AG09319 (cell line): ENCODE measurements at regions not wholly inside any gene's neighbourhood (a gene's known extent, or its start where the extent isn't known, plus 50 kb on each side); places are given as distances from the start of the nearest gene placed in this dataset.
"Not testable (repeated sequence)": the region's sequence is repeated elsewhere in the genome, so short reads cannot be mapped to it uniquely, and the experiment has no call there.

ENCODE experiments used
- DNase-seq: peaks from one replicate; pipeline ENCODE4 v3.0.0-alpha.2; 2010; ENCODE audit warnings: low read depth; ENCODE audit errors: extremely low read depth
- CTCF ChIP-seq: IDR thresholded peaks from 2 replicates; pipeline ENCODE4 v1.5.1; 2011; ENCODE audit warnings: low read depth, mild to moderate bottlenecking, inconsistent platforms, low read length, moderate library complexity

DNA sequence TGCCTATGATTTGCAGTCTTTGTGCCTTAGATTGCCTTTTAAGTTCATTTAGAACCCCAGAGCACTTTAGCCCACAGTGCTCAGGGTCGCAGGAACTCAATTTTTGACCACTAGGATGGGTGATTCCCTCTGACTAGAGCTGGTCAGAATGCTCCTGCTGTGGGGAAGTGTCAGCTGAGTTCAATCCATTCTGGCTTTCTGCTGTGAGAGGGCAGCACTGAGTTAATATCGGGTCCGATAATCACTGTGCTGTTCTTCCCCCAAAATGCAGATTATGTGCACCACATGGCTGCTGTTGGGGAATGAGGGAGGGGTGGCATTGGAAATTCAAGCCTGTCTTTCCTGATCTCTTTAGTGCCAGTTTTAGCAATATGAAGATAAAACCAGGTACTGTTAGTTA, 886.4 kb downstream of the DNAJB9 start:
- no peak for TF ChIP-seq CTCF

GRCh38 chr7:109460296-109460695, 890.6 kb downstream of the DNAJB9 start:
- TF ChIP-seq CTCF: no peak
- DNase-seq: no peak

More for the DNA sequence above, 886.4 kb downstream of the DNAJB9 start:
- no peak for DNase-seq

DNA sequence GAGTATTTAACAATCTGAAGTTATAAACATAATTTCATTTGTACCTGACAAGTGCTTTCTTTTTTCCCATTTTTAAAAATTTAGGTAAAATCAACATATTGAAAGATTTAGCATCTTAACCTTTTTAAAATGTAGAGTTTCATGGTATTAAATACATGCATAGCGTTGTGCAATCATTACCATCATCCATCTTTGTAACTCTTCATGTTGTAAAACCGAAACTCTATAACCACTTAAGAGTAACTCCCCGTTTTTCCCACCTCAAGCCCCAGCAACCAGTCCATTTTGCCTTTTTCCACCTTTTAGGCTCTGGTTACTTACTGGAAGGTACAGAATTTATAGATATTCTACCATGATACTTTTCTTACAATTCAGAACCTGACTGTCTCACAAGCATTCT, 892.5 kb downstream of the DNAJB9 start:
- TF ChIP-seq CTCF: no peak
- no peak for DNase-seq

GRCh38 chr7:109467729-109468128, 898.1 kb downstream of the DNAJB9 start:
- not testable (repeated sequence) for DNase-seq

DNA sequence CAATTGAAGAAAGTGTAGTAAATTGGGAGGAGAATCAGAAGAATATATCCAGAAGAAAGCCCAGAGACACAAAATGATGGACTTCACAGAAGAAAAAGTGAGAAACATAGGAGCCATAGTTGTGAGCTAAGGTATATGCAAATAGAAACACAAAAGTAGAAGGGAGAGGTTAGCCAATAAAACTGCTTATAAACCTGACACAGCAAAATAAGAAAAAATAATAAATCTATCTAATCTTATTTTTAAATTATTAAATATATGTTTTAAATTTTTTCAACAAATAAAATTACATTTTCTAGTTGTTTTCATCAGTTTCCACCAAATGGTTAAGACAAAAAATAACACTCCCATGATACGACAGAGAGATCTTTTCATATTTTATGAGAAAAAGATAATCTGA, 903.5 kb downstream of the DNAJB9 start:
- DNase-seq: no peak
- TF ChIP-seq CTCF: no peak

DNA sequence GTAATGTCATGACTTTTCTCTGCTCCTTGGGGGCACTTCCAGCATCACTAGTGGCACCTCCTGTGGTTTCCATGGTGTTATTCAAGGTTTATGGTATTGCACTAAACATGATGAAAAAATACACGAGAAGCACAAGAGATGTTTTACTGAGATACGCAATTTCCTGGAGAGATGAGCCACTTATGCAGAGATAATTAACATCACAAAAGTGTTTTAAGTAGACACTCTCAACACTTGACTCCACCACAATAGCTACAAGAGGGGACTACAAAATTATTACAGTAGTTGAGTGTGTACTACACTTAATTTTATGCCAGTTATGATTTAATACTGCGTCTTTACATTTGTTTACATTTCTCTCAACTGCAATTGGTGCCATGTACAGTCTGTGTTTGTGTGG, 906.7 kb downstream of the DNAJB9 start:
- no peak for TF ChIP-seq CTCF
- no peak for DNase-seq

GRCh38 chr7:109479388-109479787, 909.7 kb downstream of the DNAJB9 start:
- no peak for TF ChIP-seq CTCF
- no peak for DNase-seq

DNA sequence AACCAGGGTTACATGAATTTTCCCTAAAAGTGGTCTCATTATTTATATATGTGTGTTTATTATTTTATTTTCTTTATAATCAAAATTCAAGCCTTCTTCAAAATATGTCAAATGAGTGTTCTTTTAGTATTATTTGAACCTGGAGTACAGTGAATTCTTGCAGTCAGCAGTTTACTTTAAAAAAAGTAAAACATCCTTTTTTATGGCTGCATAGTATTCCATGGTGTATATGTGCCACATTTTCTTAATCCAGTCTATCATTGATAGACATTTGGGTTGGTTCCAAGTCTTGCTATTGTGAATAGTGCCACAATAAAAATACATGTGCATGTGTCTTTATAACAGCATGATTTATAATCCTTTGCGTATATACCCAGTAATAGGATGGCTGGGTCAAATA, 920.9 kb downstream of the DNAJB9 start:
- DNase-seq: not testable (repeated sequence)

- TF ChIP-seq CTCF: no peak
- DNase-seq: no peak
Observed at GRCh38 chr7:109497053-109497452, 927.4 kb downstream of the DNAJB9 start.
